GM12878 (cell line): ENCODE measurements at regions not wholly inside any gene's neighbourhood (a gene's known extent, or its start where the extent isn't known, plus 50 kb on each side); places are given as distances from the start of the nearest gene placed in this dataset.

Source experiments
- ATAC-seq: fragments of 200-7000 bp; cut with Tn5 transposase; 3 replicates; pipeline ENCODE4 v1.9.1; 2020; ENCODE audit warnings: mild to moderate bottlenecking, moderate library complexity
- BruUV-seq: library from RNA; stranded (reverse); fragments of 400-500 nt; replicated peaks from 2 replicates; lab custom pipeline; 2021; lab: Mats Ljungman, UMichigan
- CTCF ChIA-PET: fragments of 300-600 bp; sonication (Branson Sonifier 250); formaldehyde crosslinking; extraction: SDS; loops from one replicate; lab custom pipeline; 2021; ENCODE audit warnings: inconsistent platforms; lab: Yijun Ruan, JAX
- POLR2A ChIA-PET: fragments of 350-600 bp; formaldehyde crosslinking; extraction: SDS; loops from one replicate; lab custom pipeline; 2021; ENCODE audit warnings: inconsistent platforms; lab: Charles Lee
- RAD21 ChIA-PET: fragments of 300-600 bp; sonication (Branson Sonifier 250); formaldehyde crosslinking; loops from one replicate; lab custom pipeline; 2023; ENCODE audit warnings: antibody characterized with exemption; ENCODE audit not compliant: unreplicated experiment; lab: Charles Lee
- SMC1A ChIA-PET: fragments of 300-600 bp; sonication (Branson Sonifier 250); formaldehyde crosslinking; loops from one replicate; lab custom pipeline; 2023; ENCODE audit not compliant: unreplicated experiment, uncharacterized antibody; lab: Charles Lee
- DNase-seq: peaks from one replicate; pipeline ENCODE4 v3.0.0-alpha.2; 2011; ENCODE audit warnings: low read depth, low spot score
- FAIRE-seq: peaks from 3 replicates; lab custom pipeline; 2011; peaks lifted over from hg19 to GRCh38; lab: Jason Lieb, UNC
- H2AFZ ChIP-seq: 2 replicates; pipeline ENCODE4 v1.6.0; 2011; ENCODE audit warnings: low read depth, low read length, control low read depth; ENCODE audit not compliant: control insufficient read depth
- H3K27ac ChIP-seq: 2 replicates; pipeline ENCODE4 v1.5.1; 2011; ENCODE audit warnings: control low read depth; ENCODE audit not compliant: control insufficient read depth, insufficient read depth
- H3K27me3 ChIP-seq, 2 experiments: replicated peaks in 1 of 2; 2 replicates each; pipeline versions ENCODE4 v1.6.0 to v1.6.1; 2011; ENCODE audit warnings: low read length in 1 of 2; ENCODE audit not compliant: control insufficient read depth in 2 of 2, insufficient read depth in 2 of 2
- H3K36me3 ChIP-seq, 2 experiments: 2 replicates each; pipeline ENCODE4 v1.5.1; 2011; ENCODE audit warnings: low read length in 1 of 2; ENCODE audit not compliant: control insufficient read depth in 2 of 2, insufficient read depth in 2 of 2
- H3K4me1 ChIP-seq: 2 replicates; pipeline ENCODE4 v1.6.1; 2011; ENCODE audit warnings: mild to moderate bottlenecking, low read length, moderate library complexity, mixed read lengths; ENCODE audit not compliant: control insufficient read depth, insufficient read depth
- H3K4me2 ChIP-seq: 2 replicates; pipeline ENCODE4 v1.6.0; 2011; ENCODE audit warnings: control low read depth; ENCODE audit not compliant: control insufficient read depth, insufficient read depth
- H3K4me3 ChIP-seq: fragments of 200-600 bp; sonication (generic); 2 replicates; pipeline ENCODE4 v1.5.1; 2016
- H3K79me2 ChIP-seq: 2 replicates; pipeline ENCODE4 v1.6.0; 2011; ENCODE audit warnings: low read length; ENCODE audit not compliant: control insufficient read depth, insufficient read depth
- H3K9ac ChIP-seq: 2 replicates; pipeline ENCODE4 v1.8.0; 2011; ENCODE audit warnings: low read length, control low read depth, mixed read lengths; ENCODE audit not compliant: control insufficient read depth, insufficient read depth
- H3K9me3 ChIP-seq: replicated peaks from 3 replicates; pipeline ENCODE4 v1.5.1; 2011; ENCODE audit warnings: mild to moderate bottlenecking, low read length; ENCODE audit not compliant: control insufficient read depth, insufficient read depth
- H4K20me1 ChIP-seq: 2 replicates; pipeline ENCODE4 v1.6.0; 2011; ENCODE audit not compliant: control insufficient read depth, insufficient read depth
- CREM ChIP-seq: IDR thresholded peaks from 2 replicates; pipeline ENCODE4 v1.6.1; 2014; ENCODE audit warnings: antibody characterized with exemption, low read depth
- EP300 ChIP-seq, 2 experiments: fragments of 150-350 bp in 1 of 2; IDR thresholded peaks; 2 replicates each; pipeline ENCODE4 v1.6.1; 2011 to 2012; ENCODE audit warnings: low read depth in 2 of 2, low read length in 2 of 2, borderline replicate concordance in 1 of 2, improper control_type of control experiment in 1 of 2, inconsistent platforms in 1 of 2; ENCODE audit not compliant: control insufficient read depth in 1 of 2
- FOXK2 ChIP-seq: fragments of 450-650 bp; IDR thresholded peaks from 2 replicates; pipeline ENCODE4 v1.6.1; 2017; ENCODE audit warnings: mild to moderate bottlenecking, moderate library complexity
- PAX5 ChIP-seq: IDR thresholded peaks from 2 replicates; pipeline ENCODE4 v1.6.1; 2011; ENCODE audit warnings: low read depth, low read length, borderline replicate concordance
- RB1 ChIP-seq: fragments of 450-650 bp; formaldehyde crosslinking; IDR thresholded peaks from 2 replicates; pipeline ENCODE4 v1.6.1; 2017; ENCODE audit warnings: mild to moderate bottlenecking, borderline replicate concordance
- STAT1 ChIP-seq: fragments of 450-650 bp; conservative IDR thresholded peaks from 2 replicates; pipeline ENCODE4 v1.6.1; 2014; ENCODE audit warnings: antibody characterized with exemption, mild to moderate bottlenecking
- SUZ12 ChIP-seq: fragments of 200-600 bp; sonication (generic); IDR thresholded peaks from one replicate; pipeline ENCODE4 v1.6.1; 2018; ENCODE audit warnings: antibody characterized with exemption, mild to moderate bottlenecking; ENCODE audit not compliant: unreplicated experiment
- TBL1XR1 ChIP-seq: IDR thresholded peaks from 2 replicates; pipeline ENCODE4 v1.6.1; 2012; ENCODE audit warnings: low read depth, low read length, improper control_type of control experiment
- WRNIP1 ChIP-seq: IDR thresholded peaks from 2 replicates; pipeline ENCODE4 v1.6.1; 2011; ENCODE audit warnings: low read depth, low read length, improper control_type of control experiment, borderline replicate concordance
- YY1 ChIP-seq: IDR thresholded peaks from 2 replicates; pipeline ENCODE4 v1.6.1; 2011; ENCODE audit warnings: low read depth, mild to moderate bottlenecking, low read length
- WGBS: methylation state at CpG from one replicate; pipeline ENCODE4 v1.1.6; 2016; ENCODE audit warnings: low lambda C conversion rate; ENCODE audit not compliant: insufficient replicate concordance, insufficient coverage; ENCODE audit errors: missing lambda C conversion rate; 5-methylcytosine and 5-hydroxymethylcytosine counted together
- in situ Hi-C: fragments of 300-500 bp; cut with MboI; formaldehyde crosslinking; loops from 9 replicates; pipeline ENCODE4 v1.14.3; 2018; ENCODE audit warnings: mixed read lengths
- intact Hi-C: fragments of 100-400 bp; cut with micrococcal nuclease; formaldehyde crosslinking; loops from one replicate; pipeline ENCODE4 v1.14.2; 2022; ENCODE audit not compliant: unreplicated experiment
- TF ChIP-seq, protein P1 (sequence below): fragments of 450-650 bp; IDR thresholded peaks from 2 replicates; pipeline ENCODE4 v1.6.1; 2017; ENCODE audit warnings: mild to moderate bottlenecking, moderate library complexity

DNA sequence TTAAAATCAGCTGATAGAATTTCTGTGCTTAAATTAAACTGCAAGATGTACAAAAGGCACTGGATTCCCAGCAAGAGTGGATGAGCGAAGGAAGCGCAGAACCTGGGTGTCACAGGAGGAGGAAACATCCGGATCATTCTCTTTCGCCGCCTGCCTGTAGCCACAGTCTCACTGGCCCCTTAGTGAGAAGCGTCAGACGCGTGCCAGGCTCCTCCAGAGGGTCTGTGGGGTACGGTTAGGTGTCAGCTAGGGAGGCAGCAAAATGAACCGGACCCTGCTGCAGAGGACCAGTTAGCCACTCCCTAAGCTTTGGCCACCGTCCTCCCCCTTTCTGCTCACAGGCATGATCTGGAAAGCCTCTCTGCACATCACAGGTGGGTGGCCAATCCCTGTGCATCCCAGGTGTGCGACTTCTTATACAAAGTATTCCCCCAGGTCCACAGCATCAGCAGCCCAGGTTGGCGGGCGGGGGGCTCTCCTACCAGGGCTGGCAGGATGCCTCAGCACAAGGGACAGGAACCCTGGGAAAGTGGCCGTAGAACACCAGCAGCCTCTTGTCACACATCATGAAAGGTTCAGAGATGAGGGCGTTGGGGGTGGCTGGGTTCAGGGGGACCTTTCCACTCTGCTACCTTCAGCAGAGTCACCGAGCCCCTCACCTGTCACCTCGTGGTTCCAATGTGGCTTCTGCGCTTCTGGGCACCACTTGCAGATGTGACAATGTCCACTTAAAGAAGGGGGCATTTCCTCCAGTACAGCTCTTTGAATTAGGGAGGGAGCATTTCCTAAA, 61.1 kb upstream of the SLC66A3 start:
- RAD21 ChIA-PET, result no interaction called here
- H3K27ac ChIP-seq, result no peak overlapping the region
- SMC1A ChIA-PET, result interaction anchor here (0.7 kb wide), 1 partner anchor 246 kb away, joined by 3 read pairs; no protein-coding TSS in a partner anchor
- no peak overlapping the region for H3K4me3 ChIP-seq
- in situ Hi-C loops (no loop called here), intact Hi-C loops (no loop called here)
- POLR2A ChIA-PET, result no interaction called here
- DNase-seq (no peak), ATAC-seq (no peak), FAIRE-seq (no peak)
- CTCF ChIA-PET, result no interaction called here
- 24% methylated on average over 19 of the region's 19 CpGs for WGBS
- no peaks in the 10 kb centered on the region for H3K9me3 ChIP-seq
- TF ChIP-seq YY1 (no peak), PAX5 (no peak), EP300 (IDR thresholded peaks at IDR 0.05; ENCODE audit: borderline replicate concordance in 1 of 2, control insufficient read depth in 1 of 2, low read depth in 2 of 2, low read length in 2 of 2) (no peak), CREM (no peak), STAT1 (no peak), SUZ12 (no peak), RB1 (no peak), WRNIP1 (no peak), TBL1XR1 (no peak), FOXK2 (no peak)
- TF ChIP-seq, protein P1, sequence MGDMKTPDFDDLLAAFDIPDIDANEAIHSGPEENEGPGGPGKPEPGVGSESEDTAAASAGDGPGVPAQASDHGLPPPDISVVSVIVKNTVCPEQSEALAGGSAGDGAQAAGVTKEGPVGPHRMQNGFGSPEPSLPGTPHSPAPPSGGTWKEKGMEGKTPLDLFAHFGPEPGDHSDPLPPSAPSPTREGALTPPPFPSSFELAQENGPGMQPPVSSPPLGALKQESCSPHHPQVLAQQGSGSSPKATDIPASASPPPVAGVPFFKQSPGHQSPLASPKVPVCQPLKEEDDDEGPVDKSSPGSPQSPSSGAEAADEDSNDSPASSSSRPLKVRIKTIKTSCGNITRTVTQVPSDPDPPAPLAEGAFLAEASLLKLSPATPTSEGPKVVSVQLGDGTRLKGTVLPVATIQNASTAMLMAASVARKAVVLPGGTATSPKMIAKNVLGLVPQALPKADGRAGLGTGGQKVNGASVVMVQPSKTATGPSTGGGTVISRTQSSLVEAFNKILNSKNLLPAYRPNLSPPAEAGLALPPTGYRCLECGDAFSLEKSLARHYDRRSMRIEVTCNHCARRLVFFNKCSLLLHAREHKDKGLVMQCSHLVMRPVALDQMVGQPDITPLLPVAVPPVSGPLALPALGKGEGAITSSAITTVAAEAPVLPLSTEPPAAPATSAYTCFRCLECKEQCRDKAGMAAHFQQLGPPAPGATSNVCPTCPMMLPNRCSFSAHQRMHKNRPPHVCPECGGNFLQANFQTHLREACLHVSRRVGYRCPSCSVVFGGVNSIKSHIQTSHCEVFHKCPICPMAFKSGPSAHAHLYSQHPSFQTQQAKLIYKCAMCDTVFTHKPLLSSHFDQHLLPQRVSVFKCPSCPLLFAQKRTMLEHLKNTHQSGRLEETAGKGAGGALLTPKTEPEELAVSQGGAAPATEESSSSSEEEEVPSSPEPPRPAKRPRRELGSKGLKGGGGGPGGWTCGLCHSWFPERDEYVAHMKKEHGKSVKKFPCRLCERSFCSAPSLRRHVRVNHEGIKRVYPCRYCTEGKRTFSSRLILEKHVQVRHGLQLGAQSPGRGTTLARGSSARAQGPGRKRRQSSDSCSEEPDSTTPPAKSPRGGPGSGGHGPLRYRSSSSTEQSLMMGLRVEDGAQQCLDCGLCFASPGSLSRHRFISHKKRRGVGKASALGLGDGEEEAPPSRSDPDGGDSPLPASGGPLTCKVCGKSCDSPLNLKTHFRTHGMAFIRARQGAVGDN, result no peak
- 0 out of 4 replicates have a peak, but pooled peaks cover 0 to under 1% of the 10 kb centered on the region in 2 experiments for H3K27me3 ChIP-seq
- H3K4me1 ChIP-seq, result no peaks in the 10 kb centered on the region
- H3K9ac ChIP-seq, result no peak overlapping the region
- no peak overlapping the region for H3K4me2 ChIP-seq
- no TSS peak for BruUV-seq
- H3K79me2 ChIP-seq, result no peaks in the 10 kb centered on the region
- no peaks in the 10 kb centered on the region for H3K36me3 ChIP-seq
- no peak overlapping the region for H2AFZ ChIP-seq
- no peaks in the 10 kb centered on the region for H4K20me1 ChIP-seq
